Stimulated activated CD8-positive, alpha-beta memory T cell treated with anti-CD3 and anti-CD28 coated beads, Interleukin-15, amount 100 ng/mL, for 4 hours (primary cell): ENCODE measurements at regions not wholly inside any gene's neighbourhood (a gene's known extent, or its start where the extent isn't known, plus 50 kb on each side); places are given as distances from the start of the nearest gene placed in this dataset.
"Not testable (repeated sequence)": the region's sequence is repeated elsewhere in the genome, so short reads cannot be mapped to it uniquely, and the experiment has no call there.

Experiments used
- DNase-seq, 2 donors: peaks; one replicate each; pipeline ENCODE4 v3.0.0-alpha.2; 2020; ENCODE audit warnings: low read depth in 2 of 2

- no peak for DNase-seq
Measured at GRCh38 chr9:761176-761792, 80.2 kb upstream of the DMRT1 start.

GRCh38 chr9:761793-762560, 79.5 kb upstream of the DMRT1 start:
- no peak for DNase-seq

GRCh38 chr9:763692-764091, 77.8 kb upstream of the DMRT1 start:
- no peak for DNase-seq

DNA sequence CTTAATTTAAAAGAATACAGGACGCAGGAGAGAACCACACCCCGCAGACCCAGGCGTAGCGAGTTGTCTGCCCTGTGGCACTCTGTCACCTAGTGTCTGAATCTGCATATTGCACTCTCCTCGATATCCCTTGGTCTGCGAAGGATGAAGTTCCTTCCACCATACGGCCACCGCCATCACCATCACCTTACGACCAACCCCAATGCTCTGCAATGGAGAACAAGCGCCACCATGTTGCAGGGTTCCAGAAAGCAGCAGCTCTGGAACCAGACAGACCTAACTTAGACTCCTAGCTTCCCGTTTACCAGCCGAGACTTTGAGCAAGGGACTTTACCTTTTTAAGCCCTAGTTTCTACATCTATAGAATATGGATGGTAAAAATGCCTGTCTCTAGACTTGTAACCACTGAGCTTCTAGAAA, 77.4 kb upstream of the DMRT1 start:
- no peak for DNase-seq

DNA sequence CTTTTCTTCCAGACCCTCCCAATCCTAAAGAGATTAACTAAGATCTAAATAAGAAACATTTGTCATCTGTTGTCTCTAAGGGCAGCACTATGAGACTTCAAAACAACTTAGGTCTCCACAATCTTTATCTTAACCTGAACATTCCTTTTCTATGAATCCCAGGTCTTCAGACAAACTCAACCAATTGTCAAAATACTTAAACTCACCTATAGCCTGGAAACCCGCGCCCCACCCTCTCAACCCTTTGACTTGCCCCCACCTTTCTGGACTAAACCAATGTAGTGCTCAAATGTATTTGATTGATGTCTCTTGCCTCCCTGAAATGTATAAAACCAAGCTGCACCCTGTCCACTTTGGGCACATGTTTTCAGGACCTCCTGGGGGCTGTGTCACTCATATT, 76.5 kb upstream of the DMRT1 start:
- DNase-seq = no peak

- not testable (repeated sequence) for DNase-seq
Measured at GRCh38 chr9:767061-767561, 74.4 kb upstream of the DMRT1 start.

- DNase-seq = no peak
Measured at GRCh38 chr9:776086-776485, 65.4 kb upstream of the DMRT1 start.

GRCh38 chr9:777978-778377, 63.5 kb upstream of the DMRT1 start:
- no peak for DNase-seq

DNA sequence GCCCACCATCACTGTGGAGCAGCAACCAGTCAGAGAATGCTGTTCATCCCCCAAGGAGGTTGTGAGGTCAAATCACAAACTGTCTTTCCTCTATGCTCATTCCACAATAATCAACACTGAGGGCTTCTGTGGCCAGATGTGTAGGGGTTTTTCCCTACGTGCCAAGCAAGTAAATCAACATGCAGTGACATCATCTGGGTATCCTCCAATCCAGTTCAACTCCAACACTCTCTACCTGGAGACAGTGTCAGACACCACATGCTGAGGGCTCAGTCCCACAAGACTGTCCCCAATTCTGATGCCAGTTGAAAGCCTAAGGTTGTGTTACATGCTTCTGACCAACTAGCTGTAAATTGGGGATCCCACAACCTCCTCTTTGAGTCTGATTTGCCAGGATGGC, 57.3 kb upstream of the DMRT1 start:
- DNase-seq = no peak

DNA sequence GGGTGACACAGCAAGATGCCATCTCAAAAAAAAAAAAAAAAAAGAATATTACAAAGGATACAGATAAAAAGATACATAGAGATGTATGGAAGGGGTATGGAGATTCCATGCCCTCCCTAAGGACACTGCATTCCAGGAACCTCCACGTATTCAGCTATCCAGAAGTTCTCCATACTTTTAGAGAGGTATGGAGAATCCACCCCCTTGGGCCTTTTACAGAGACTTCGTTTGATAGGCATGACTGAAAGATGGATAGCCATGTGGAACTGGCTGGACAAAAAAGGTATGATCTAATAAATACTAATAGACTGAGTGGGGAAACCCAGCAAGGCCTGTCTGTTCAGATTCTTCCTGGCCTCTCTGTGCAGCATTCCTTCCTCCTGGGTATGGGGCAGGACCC, 56.6 kb upstream of the DMRT1 start:
- no peak for DNase-seq

DNA sequence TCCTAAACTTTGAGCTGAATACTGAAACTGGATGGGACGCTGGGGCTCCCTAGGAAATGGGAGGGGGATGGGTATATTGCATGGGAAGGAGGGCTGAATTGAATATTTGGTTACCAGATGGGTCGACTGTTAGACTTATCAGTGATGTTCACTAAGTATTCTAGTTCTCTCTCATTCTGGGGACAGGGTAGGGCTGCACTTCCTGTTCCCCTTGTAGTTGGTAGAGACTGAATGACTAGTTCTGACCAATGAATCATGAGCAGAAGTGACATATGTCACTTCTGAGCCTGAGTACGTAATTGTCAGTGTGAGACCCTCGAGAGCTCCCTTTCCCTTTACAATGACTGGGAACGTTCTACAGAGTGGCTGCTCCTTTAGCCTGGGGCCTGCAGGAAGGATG, 55.5 kb upstream of the DMRT1 start:
- DNase-seq = no peak

GRCh38 chr9:786405-786804, 55.1 kb upstream of the DMRT1 start:
- DNase-seq = no peak

- DNase-seq = no peak
Measured at GRCh38 chr9:788777-789176, 52.7 kb upstream of the DMRT1 start.
